Hepatocyte (in vitro differentiated cells): ENCODE measurements at regions not wholly inside any gene's neighbourhood (a gene's known extent, or its start where the extent isn't known, plus 50 kb on each side); places are given as distances from the start of the nearest gene placed in this dataset.

Source experiments
- DNase-seq: peaks from one replicate; pipeline ENCODE4 v3.0.0-alpha.2; 2016; ENCODE audit warnings: low spot score
- H2AFZ ChIP-seq: fragments of 200-600 bp; sonication (generic); 2 replicates; pipeline ENCODE4 v1.6.0; 2016; ENCODE audit warnings: antibody characterized with exemption, mild to moderate bottlenecking
- H3K27ac ChIP-seq: fragments of 200-600 bp; sonication (generic); 2 replicates; pipeline ENCODE4 v1.5.1; 2016; ENCODE audit warnings: mild to moderate bottlenecking
- H3K27me3 ChIP-seq: fragments of 200-600 bp; sonication (generic); 2 replicates; pipeline ENCODE4 v1.6.1; 2016
- H3K36me3 ChIP-seq: fragments of 200-600 bp; sonication (generic); replicated peaks from 2 replicates; pipeline ENCODE4 v1.5.1; 2016; ENCODE audit warnings: low read depth; ENCODE audit not compliant: insufficient read depth
- H3K4me1 ChIP-seq: fragments of 200-600 bp; sonication (generic); 2 replicates; pipeline ENCODE4 v1.5.1; 2016; ENCODE audit warnings: mild to moderate bottlenecking, moderate library complexity; ENCODE audit not compliant: insufficient read depth
- H3K4me2 ChIP-seq: fragments of 200-600 bp; sonication (generic); 2 replicates; pipeline ENCODE4 v1.6.0; 2016
- H3K4me3 ChIP-seq: fragments of 200-600 bp; sonication (generic); 2 replicates; pipeline ENCODE4 v1.5.1; 2016; ENCODE audit warnings: mild to moderate bottlenecking
- H3K79me2 ChIP-seq: fragments of 200-600 bp; sonication (generic); 2 replicates; pipeline ENCODE4 v1.6.0; 2017; ENCODE audit warnings: mild to moderate bottlenecking
- H3K9me2 ChIP-seq: fragments of 200-600 bp; sonication (generic); replicated peaks from 2 replicates; pipeline ENCODE4 v1.6.0; 2017; ENCODE audit warnings: mild to moderate bottlenecking; ENCODE audit not compliant: insufficient read depth
- H3K9me3 ChIP-seq: fragments of 200-600 bp; sonication (generic); 2 replicates; pipeline ENCODE4 v1.5.1; 2016; ENCODE audit warnings: low read depth, mild to moderate bottlenecking
- H4K20me1 ChIP-seq: fragments of 200-600 bp; sonication (generic); 2 replicates; pipeline ENCODE4 v1.6.0; 2016; ENCODE audit warnings: mild to moderate bottlenecking; ENCODE audit not compliant: insufficient read depth, poor library complexity, severe bottlenecking
- EZH2 ChIP-seq: fragments of 200-600 bp; sonication (generic); IDR thresholded peaks from 2 replicates; pipeline ENCODE4 v1.6.1; 2016; ENCODE audit warnings: antibody characterized with exemption, mild to moderate bottlenecking, borderline replicate concordance
- EZH2phosphoT487 ChIP-seq: fragments of 200-600 bp; sonication (generic); IDR thresholded peaks from one replicate; pipeline ENCODE4 v1.6.1; 2018; ENCODE audit warnings: antibody characterized with exemption, mild to moderate bottlenecking, low read depth, moderate library complexity; ENCODE audit not compliant: unreplicated experiment, severe bottlenecking
- whole genome bisulfite sequencing: methylation state at CpG from one replicate; pipeline ENCODE4 v1.1.6; 2016; ENCODE audit warnings: low lambda C conversion rate; ENCODE audit errors: missing lambda C conversion rate; 5-methylcytosine and 5-hydroxymethylcytosine counted together
- TF ChIP-seq, protein P1 (sequence below): fragments of 200-600 bp; sonication (generic); IDR thresholded peaks from 2 replicates; pipeline ENCODE4 v1.5.1; 2016; ENCODE audit warnings: antibody characterized with exemption, mild to moderate bottlenecking; ENCODE audit not compliant: poor library complexity

DNA sequence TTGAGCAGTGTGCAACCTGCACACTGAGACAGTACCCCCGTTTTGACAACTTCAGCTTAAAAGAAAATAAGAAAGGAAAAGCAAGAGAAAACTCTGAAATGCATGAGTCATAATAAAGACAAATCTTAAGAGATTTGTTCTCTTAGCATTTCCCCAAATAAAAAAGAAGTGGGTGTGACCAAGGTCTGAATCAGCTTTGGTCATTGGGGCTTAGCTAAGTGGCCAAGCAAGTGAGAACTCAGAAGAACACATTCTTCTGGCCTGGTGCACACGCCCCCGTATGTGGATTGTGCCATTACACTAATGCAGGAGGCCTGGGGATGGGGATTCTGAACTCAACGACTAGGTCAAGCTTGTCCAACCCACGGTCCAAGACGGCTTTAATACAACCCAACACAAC is 56.9 kb upstream of the PDZRN3 start:
- Histone ChIP-seq H3K79me2 (no peaks in the 10 kb centered on the region), H3K4me2 (no peak overlapping the region), H3K27ac (no peak overlapping the region), H3K4me3 (no peak overlapping the region), H2AFZ (no peak overlapping the region), H3K9me2 (no peaks in the 10 kb centered on the region), H3K9me3 (no peaks in the 10 kb centered on the region), H3K27me3 (no peaks in the 10 kb centered on the region), H3K36me3 (no peaks in the 10 kb centered on the region), H3K4me1 (no peaks in the 10 kb centered on the region), H4K20me1 (no peaks in the 10 kb centered on the region)
- 93% methylated on average over 6 of the region's 6 CpGs for WGBS
- TF ChIP-seq EZH2phosphoT487 (no peak), EZH2 (no peak)
- TF ChIP-seq, protein P1, sequence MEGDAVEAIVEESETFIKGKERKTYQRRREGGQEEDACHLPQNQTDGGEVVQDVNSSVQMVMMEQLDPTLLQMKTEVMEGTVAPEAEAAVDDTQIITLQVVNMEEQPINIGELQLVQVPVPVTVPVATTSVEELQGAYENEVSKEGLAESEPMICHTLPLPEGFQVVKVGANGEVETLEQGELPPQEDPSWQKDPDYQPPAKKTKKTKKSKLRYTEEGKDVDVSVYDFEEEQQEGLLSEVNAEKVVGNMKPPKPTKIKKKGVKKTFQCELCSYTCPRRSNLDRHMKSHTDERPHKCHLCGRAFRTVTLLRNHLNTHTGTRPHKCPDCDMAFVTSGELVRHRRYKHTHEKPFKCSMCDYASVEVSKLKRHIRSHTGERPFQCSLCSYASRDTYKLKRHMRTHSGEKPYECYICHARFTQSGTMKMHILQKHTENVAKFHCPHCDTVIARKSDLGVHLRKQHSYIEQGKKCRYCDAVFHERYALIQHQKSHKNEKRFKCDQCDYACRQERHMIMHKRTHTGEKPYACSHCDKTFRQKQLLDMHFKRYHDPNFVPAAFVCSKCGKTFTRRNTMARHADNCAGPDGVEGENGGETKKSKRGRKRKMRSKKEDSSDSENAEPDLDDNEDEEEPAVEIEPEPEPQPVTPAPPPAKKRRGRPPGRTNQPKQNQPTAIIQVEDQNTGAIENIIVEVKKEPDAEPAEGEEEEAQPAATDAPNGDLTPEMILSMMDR, result no peak
- no peak for DNase-seq

DNA sequence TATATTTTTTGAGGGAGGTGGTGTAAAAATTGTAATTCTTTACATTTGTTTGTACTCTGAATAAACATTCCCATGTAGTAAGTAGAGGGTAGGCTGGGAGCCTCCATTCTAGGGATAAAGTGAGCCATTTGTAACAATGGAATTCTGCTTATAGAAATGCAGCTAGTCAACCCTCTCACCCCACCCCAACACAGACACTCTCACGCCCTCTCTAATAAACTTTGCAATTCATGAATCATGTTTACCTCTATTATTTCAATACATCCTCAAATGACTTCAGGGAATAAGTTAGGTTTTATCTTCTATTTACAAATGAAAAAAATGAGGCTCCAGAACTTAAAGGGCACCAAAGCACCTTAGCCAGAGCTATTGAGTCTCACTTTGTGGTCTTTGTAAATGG is 56.5 kb upstream of the PDZRN3 start:
- no peak overlapping the region for H3K27ac ChIP-seq
- H3K4me3 ChIP-seq, result no peak overlapping the region
- H3K79me2 ChIP-seq, result no peaks in the 10 kb centered on the region
- H3K27me3 ChIP-seq, result no peaks in the 10 kb centered on the region
- no peaks in the 10 kb centered on the region for H3K9me3 ChIP-seq
- no peaks in the 10 kb centered on the region for H4K20me1 ChIP-seq
- no peaks in the 10 kb centered on the region for H3K4me1 ChIP-seq
- no peaks in the 10 kb centered on the region for H3K36me3 ChIP-seq
- TF ChIP-seq, protein P1, result no peak
- TF ChIP-seq EZH2 (no peak), EZH2phosphoT487 (no peak)
- H3K9me2 ChIP-seq, result no peaks in the 10 kb centered on the region
- no peak overlapping the region for H2AFZ ChIP-seq
- no peak overlapping the region for H3K4me2 ChIP-seq
- no peak for DNase-seq
- 88% methylated on average over 1 of the region's 1 CpG for WGBS

DNA sequence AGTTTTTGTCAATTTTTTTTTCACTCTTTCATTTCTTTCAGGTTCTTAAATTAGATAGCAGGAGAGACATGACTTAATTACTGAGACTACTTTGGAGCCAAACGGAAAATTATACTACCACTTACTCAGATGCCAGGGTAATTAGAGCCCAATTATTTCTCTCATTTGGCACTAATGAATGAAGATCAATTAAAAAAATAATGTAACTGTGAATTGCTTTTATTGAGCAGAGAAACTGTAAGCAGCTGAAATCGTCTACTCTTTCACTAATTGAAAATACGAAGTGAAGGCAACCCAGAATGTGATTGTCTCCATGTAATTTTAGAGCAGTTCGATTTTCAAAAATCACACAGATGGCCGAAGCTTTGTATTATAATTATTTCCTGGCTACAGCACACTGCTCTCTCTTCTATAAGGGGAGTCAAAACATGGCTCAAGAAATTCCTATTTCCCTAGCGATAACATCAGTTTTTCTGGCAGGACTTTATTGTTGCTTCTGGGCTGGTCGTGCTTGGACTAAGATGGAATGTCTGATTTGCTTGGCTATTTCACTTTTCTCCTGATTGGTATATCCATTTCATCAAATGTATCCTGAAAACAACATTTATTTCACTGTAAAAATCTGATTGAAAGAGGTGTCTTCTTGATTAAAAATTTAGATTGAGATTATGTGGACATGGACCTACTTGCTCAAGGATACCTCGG is 55.8 kb upstream of the PDZRN3 start:
- Histone ChIP-seq H3K9me2 (no peaks in the 10 kb centered on the region), H3K27ac (no peak overlapping the region), H2AFZ (no peak overlapping the region), H3K36me3 (no peaks in the 10 kb centered on the region), H4K20me1 (no peaks in the 10 kb centered on the region), H3K4me2 (no peak overlapping the region), H3K27me3 (no peaks in the 10 kb centered on the region), H3K9me3 (no peaks in the 10 kb centered on the region), H3K4me3 (no peak overlapping the region), H3K79me2 (no peaks in the 10 kb centered on the region), H3K4me1 (no peaks in the 10 kb centered on the region)
- no peak for TF ChIP-seq EZH2phosphoT487
- TF ChIP-seq, protein P1, result no peak
- TF ChIP-seq EZH2, result no peak
- WGBS, result 85% methylated on average over 8 of the region's 8 CpGs
- DNase-seq, result no peak
